ENCODE measurements at regions not wholly inside any gene's neighbourhood (a gene's known extent, or its start where the extent isn't known, plus 50 kb on each side); places are given as distances from the start of the nearest gene placed in this dataset.

- no peak overlapping the region for H3K4me3 ChIP-seq
- no peaks in the 10 kb centered on the region for H3K27me3 ChIP-seq
- no peaks in the 10 kb centered on the region for H3K36me3 ChIP-seq
- DNase-seq: no peak
- TF ChIP-seq POLR2A (IDR thresholded peaks at IDR 0.05): no peak
- no peak for TF ChIP-seq CTCF (IDR thresholded peaks at IDR 0.05)
- peaks cover 0 to 4% (median 0%) of the 10 kb centered on the region in 4 donors for H3K4me1 ChIP-seq
- H3K27ac ChIP-seq: no peak overlapping the region
- no peaks in the 10 kb centered on the region for H3K9me3 ChIP-seq
Measured at GRCh38 chr22:22425783-22426624, 82.5 kb downstream of the ZNF280B start.

GRCh38 chr22:22427542-22428065, 80.9 kb downstream of the ZNF280B start:
- Histone ChIP-seq H3K4me3 (no peak overlapping the region), H3K36me3 (no peaks in the 10 kb centered on the region), H3K4me1 (peaks cover 0 to 4% (median 0%) of the 10 kb centered on the region in 4 donors), H3K9me3 (no peaks in the 10 kb centered on the region), H3K27ac (no peak overlapping the region), H3K27me3 (no peaks in the 10 kb centered on the region)
- DNase-seq: no peak
- TF ChIP-seq POLR2A (IDR thresholded peaks at IDR 0.05) (no peak), CTCF (IDR thresholded peaks at IDR 0.05) (no peak)

- no peak for DNase-seq
- TF ChIP-seq CTCF (IDR thresholded peaks at IDR 0.05) (no peak), POLR2A (IDR thresholded peaks at IDR 0.05) (no peak)
- Histone ChIP-seq H3K4me3 (no peak overlapping the region), H3K4me1 (peaks cover 0 to 4% (median 0%) of the 10 kb centered on the region in 4 donors), H3K36me3 (no peaks in the 10 kb centered on the region), H3K27me3 (no peaks in the 10 kb centered on the region), H3K9me3 (no peaks in the 10 kb centered on the region), H3K27ac (no peak overlapping the region)
Measured at GRCh38 chr22:22428222-22429098, 80.1 kb downstream of the ZNF280B start.

GRCh38 chr22:22429369-22430108, 79.0 kb downstream of the ZNF280B start:
- no peaks in the 10 kb centered on the region for H3K27me3 ChIP-seq
- no peak for DNase-seq
- no peaks in the 10 kb centered on the region for H3K36me3 ChIP-seq
- H3K27ac ChIP-seq: no peak overlapping the region
- no peaks in the 10 kb centered on the region for H3K9me3 ChIP-seq
- no peak overlapping the region for H3K4me3 ChIP-seq
- peaks cover 0 to 4% (median 0%) of the 10 kb centered on the region in 4 donors for H3K4me1 ChIP-seq
- TF ChIP-seq POLR2A (IDR thresholded peaks at IDR 0.05) (no peak), CTCF (IDR thresholded peaks at IDR 0.05) (no peak)
